GDM1 (cell line): ENCODE measurements at regions not wholly inside any gene's neighbourhood (a gene's known extent, or its start where the extent isn't known, plus 50 kb on each side); places are given as distances from the start of the nearest gene placed in this dataset.
A peak's percentile ranks its signal among the peaks of the same experiment; 100 is the strongest.
"Not testable (repeated sequence)": the region's sequence is repeated elsewhere in the genome, so short reads cannot be mapped to it uniquely, and the experiment has no call there.

Source experiments
- DNase-seq: peaks from one replicate; lab custom pipeline; 2025; lab: John Stamatoyannopoulos, UW

- DNase-seq = no peak
These were observed 62.2 kb downstream of the SPANXN3 start for GRCh38 chrX:143455046-143455445.

GRCh38 chrX:143437439-143437838, 79.8 kb downstream of the SPANXN3 start:
- peak; percentile 13 for DNase-seq

DNA sequence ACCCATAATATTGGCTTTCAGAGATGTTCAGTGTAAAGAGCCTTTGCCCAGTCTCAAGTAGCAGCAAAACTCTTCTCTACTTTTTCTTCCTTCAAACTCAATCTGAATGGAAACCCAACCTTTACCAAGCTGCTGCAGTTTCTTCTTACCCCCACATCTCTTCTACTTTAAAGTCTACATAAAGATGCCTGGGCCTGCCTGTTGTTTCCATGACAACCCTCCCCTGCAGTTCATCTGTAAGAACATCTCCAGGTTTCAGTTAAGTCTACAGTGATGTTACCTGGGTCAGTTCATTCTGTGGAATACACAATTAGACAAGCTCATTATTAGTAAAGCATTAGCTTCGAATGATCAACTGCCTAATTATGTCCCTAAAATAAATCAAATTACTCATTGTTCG, 81.4 kb downstream of the SPANXN3 start:
- no peak for DNase-seq

DNA sequence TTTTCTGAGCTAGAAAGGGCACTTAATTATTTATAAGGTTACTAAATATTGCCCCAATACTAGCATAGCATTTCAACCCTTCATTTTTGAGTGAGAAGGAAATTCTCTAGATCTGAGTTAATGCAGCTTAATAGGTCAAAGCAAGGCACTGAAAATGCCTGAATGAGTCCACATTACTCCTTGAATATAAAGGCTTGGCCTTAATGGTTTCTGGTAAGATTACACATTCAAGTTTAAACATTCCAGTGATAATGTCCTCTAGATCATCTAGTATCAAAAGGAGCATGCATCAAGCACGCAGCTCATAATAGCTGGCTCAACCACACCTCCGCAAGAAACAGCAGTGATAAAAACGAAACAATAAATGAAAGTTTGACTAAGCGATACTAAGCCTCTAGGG, 87.5 kb downstream of the SPANXN3 start:
- DNase-seq = no peak

DNA sequence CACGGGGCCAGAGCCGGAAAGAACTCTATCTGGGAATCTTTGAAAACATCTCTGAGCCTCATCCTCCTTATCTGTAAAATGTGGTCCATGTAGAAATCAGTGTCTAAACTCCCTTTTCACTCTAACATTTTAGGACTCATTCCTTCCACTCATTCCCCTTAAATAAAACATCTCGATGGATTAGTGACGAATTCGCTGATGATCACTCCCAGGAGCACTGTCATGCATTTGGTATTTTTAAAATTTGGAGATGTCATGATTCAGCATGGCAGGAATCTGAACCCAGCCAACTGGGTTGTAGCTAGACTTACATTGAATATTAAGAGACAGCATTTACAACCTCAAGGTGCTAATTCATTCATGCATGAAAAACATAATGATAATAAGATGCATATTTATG, 88.1 kb downstream of the SPANXN3 start:
- DNase-seq = no peak

- DNase-seq = no peak
These were observed 116.1 kb downstream of the SPANXN3 start for GRCh38 chrX:143401160-143401559.

GRCh38 chrX:143378851-143379250, 138.4 kb downstream of the SPANXN3 start:
- DNase-seq = no peak

- DNase-seq = no peak
These were observed 153.9 kb downstream of the SPANXN3 start for GRCh38 chrX:143363419-143363818.

DNA sequence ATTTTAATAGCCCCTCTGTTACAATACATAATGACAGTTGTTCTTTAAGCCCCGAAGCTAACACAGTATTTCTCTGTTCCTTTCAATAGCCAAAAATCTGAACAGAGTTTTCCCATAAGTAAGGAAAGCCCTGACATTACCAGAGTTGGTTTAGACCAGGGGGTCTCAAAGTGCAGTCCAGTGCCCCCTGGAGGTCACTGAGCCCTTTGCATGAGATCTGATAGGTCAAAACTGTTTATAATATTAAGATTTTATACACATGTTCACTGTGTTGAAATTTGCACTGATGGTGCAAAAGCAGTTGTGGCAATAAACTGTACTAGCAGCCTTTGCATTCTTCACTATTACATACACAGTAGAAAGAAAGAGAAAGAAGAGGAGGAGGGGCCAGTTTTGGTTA, 177.1 kb downstream of the SPANXN3 start:
- DNase-seq = no peak

DNA sequence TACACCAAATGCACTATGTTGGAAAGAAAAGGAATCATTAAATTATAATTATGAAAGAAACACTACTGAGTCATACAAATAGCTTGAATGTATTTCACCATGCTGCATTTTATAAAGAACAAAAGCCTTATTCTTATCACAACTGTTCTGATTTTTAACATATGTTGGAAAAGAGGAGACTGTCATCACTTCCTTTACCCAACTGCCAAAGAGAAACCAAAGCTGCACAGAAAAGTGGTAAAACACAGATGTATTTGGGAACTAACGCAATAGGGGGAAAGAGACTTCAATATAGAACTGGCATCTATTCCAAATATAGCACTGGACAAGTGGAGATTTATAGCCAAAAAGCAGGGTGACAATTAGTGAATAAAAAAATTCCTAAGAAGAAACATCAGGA, 181.0 kb downstream of the SPANXN3 start:
- no peak for DNase-seq

DNA sequence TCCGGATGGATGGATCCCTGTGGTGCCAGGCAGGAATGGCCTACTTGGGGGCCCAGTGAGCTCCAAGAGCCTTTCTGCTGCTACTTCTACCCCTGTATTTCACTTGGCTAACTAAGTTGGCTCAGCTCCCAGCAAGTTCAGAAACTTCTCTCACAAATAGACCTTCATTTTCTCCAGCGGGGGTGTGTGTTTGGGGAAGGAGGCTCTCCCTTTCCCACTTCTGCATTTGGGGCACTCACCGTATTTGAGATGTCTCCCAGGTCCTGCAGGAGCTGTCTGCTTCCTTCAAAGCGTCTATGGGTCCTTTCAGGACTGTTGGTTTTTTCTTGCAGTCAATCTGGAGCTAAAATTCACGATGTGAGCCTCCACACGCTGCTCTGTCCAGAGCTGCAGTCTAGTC, 197.7 kb downstream of the SPANXN3 start:
- no peak for DNase-seq

GRCh38 chrX:143318857-143319256, 198.4 kb downstream of the SPANXN3 start:
- DNase-seq = not testable (repeated sequence)

GRCh38 chrX:143306991-143307937, 210.0 kb downstream of the SPANXN3 start:
- no peak for DNase-seq

- no peak for DNase-seq
These were observed 212.8 kb downstream of the SPANXN3 start for GRCh38 chrX:143304518-143304917.

DNA sequence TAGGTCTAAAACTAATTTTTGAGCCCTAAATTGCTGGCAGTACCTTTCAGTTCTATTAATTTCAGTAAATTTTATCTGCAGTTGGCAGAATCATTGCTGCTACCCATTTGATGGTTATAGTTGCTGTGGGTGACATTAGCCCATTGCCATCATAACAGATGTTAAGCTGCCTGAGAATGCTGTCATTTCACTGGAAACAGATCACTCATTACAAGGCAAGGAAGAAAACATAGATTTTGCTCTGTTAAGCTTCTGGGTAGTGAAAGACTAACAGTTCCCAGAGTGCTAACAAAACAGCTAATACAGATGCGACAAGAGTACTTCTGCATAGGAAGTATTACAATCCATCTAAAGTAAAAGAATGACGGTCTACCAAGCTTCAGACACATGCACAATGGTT, 213.2 kb downstream of the SPANXN3 start:
- DNase-seq = no peak

DNA sequence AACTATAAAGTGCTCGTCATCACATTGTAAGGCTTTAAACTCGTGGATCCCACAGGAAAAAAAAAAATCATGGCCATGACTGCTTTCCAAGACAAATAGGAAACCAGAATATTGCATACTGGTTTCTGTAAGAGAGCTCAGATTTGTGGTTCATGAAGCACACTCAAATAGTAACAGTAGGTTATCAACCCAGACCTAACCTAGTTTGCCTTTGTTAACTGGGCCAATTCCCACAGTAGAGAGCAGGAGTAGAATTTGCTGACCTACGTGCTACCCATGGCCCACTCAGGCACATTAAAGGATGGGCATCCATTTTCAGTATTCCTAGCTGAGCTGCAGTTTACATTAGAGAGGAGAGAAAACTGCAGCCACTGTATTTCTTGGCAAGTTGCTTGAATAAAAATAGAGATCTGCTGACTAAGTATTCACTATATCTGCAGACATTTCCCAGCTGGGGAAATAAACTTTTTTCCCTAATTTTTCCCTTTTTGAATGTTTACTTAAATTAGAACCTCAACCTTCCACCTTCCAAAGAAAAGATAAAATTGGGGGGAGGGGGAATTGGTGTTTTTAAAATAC, 218.5 kb downstream of the SPANXN3 start:
- DNase-seq = no peak

DNA sequence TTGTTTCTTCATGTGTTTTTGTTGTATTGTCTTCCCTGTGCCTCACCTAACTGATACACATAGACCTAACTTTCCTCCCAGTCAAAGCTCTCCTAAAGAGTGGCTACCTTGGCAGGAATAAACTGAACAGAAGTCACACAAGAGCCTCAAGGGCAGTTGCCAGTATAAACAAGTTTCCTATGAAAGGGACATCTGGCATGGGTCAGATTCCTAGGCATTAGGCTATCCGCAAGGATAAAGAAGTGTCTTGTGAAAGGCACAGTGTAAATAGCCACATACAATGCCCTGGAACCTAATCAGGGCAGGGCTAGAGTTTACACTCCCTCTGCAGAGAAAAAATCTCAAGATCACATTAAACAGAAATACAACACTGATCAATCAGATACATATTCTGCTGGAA, 220.8 kb downstream of the SPANXN3 start:
- no peak for DNase-seq

DNA sequence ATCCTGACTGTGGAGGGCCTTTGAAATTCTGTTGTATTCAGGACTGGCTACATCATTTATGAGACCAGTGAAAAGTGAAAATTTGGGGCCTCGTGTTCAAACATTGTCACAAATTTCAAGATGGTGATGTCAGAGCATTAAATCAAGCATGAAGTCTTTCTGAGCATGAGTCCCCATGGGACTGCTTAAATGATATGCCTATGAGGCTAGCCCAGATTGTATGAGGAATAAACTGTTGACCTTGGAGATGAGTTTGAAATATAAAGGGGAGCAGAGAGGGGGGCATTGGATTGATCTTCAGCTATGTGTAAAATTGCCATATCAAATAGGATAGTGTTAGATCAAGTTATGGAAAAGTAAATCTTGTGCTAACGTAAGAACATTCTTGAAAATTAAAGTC, 230.0 kb downstream of the SPANXN3 start:
- DNase-seq = no peak

GRCh38 chrX:143270317-143270716, 244.6 kb downstream of the SPANXN4 start:
- DNase-seq = no peak

- DNase-seq = not testable (repeated sequence)
These were observed 218.9 kb downstream of the SPANXN4 start for GRCh38 chrX:143244593-143244992.

DNA sequence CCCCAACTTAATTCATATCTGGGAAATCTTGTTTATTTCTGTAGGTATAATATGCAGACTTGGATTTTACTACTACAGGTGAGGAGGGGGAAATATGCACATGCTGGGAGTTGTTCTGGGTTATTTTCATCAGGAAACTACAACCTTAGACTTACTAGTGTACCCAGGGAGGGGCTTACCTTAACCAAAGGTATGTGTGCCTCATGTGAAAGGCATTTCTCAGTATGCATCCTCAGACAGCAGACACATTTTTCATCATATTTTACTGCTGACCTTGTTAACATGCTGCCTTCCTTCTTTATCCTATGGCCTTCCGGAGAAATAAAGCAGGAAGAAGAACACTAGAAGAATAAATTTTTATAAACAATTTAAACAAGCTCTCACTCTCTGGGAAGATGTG, 214.9 kb downstream of the SPANXN4 start:
- no peak for DNase-seq

DNA sequence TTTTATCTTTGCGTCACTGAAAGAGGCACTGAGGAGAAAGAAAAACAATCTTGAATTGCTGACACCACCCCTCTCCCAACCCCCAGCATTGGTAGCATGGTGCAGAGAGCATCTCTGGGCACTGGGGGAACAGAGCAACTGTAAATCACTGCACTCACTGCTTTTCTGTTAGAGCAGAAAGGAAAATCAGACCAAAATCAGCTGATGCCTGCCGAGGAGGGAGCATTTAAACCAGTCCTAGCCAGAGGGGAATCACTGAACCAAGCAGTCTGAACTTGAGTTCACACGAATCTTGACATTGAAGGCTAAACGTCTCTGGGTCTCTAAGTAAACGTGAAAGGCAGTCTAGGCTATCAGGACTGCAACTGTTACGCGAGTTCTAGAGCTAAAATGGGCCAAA, 205.8 kb downstream of the SPANXN4 start:
- DNase-seq = no peak

DNA sequence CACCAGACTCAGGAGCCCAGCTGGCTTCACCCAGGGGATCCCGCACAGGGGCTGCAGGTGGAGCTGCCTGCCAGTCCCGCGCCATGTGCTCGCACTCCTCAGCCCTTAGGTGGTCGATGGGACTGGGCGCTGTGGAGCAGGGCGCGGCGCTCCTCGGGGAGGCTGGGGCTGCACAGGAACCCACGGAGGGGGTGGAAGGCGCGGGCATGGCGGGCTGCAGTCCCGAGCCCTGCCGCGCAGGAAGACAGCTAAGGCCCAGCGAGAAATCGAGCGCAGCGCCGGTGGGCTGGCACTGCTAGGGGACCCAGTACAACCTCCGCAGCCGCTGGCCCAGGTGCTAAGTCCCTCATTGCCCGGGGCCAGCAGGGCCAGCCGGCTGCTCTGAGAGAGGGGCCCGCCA, 202.9 kb downstream of the SPANXN4 start:
- DNase-seq = not testable (repeated sequence)

- no peak for DNase-seq
These were observed 181.2 kb downstream of the SPANXN4 start for GRCh38 chrX:143206966-143207365.
